Brain microvascular endothelial cell (primary cell): ENCODE measurements at regions not wholly inside any gene's neighbourhood (a gene's known extent, or its start where the extent isn't known, plus 50 kb on each side); places are given as distances from the start of the nearest gene placed in this dataset.

ENCODE experiments used
- DNase-seq: peaks from one replicate; pipeline ENCODE4 v3.0.0-alpha.2; 2020
- H3K27ac ChIP-seq: fragments of 250-450 bp; sonication (Bioruptor Pico); 2 replicates; pipeline ENCODE4 v1.5.1; 2020; ENCODE audit warnings: mild to moderate bottlenecking, moderate library complexity
- H3K27me3 ChIP-seq: fragments of 250-450 bp; sonication (Bioruptor Pico); replicated peaks from 2 replicates; pipeline ENCODE4 v1.5.1; 2020; ENCODE audit warnings: mild to moderate bottlenecking
- H3K36me3 ChIP-seq: fragments of 250-450 bp; sonication (Bioruptor Pico); replicated peaks from 2 replicates; pipeline ENCODE4 v1.5.1; 2020; ENCODE audit warnings: mild to moderate bottlenecking
- H3K4me3 ChIP-seq: 2 replicates; pipeline ENCODE4 v1.5.1; 2011; ENCODE audit warnings: low read depth, mild to moderate bottlenecking, control low read depth, low read length, moderate library complexity
- in situ Hi-C: cut with HindIII; loops from 2 replicates; pipeline ENCODE4 v1.10.0; 2017; ENCODE audit warnings: low sequenced_read_pairs, low pct_ligation_motif_present
- TF ChIP-seq, protein P1 (sequence below): IDR thresholded peaks from 2 replicates; pipeline ENCODE4 v1.5.1; 2011; ENCODE audit warnings: low read depth, mild to moderate bottlenecking, moderate library complexity, low read length, control low read depth, inconsistent platforms; ENCODE audit errors: missing control alignments

GRCh38 chr10:80753612-80754011, 215.9 kb downstream of the SH2D4B start:
- DNase-seq = no peak
- in situ Hi-C loops = no loop called here
- no peaks in the 10 kb centered on the region for H3K36me3 ChIP-seq
- H3K27ac ChIP-seq = no peak overlapping the region
- H3K4me3 ChIP-seq = no peak overlapping the region
- TF ChIP-seq, protein P1, sequence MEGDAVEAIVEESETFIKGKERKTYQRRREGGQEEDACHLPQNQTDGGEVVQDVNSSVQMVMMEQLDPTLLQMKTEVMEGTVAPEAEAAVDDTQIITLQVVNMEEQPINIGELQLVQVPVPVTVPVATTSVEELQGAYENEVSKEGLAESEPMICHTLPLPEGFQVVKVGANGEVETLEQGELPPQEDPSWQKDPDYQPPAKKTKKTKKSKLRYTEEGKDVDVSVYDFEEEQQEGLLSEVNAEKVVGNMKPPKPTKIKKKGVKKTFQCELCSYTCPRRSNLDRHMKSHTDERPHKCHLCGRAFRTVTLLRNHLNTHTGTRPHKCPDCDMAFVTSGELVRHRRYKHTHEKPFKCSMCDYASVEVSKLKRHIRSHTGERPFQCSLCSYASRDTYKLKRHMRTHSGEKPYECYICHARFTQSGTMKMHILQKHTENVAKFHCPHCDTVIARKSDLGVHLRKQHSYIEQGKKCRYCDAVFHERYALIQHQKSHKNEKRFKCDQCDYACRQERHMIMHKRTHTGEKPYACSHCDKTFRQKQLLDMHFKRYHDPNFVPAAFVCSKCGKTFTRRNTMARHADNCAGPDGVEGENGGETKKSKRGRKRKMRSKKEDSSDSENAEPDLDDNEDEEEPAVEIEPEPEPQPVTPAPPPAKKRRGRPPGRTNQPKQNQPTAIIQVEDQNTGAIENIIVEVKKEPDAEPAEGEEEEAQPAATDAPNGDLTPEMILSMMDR = no peak
- no peaks in the 10 kb centered on the region for H3K27me3 ChIP-seq

- Histone ChIP-seq H3K4me3 (no peak overlapping the region), H3K27ac (no peak overlapping the region), H3K36me3 (no peaks in the 10 kb centered on the region), H3K27me3 (no peaks in the 10 kb centered on the region)
- TF ChIP-seq, protein P1 = no peak
- DNase-seq = no peak
- in situ Hi-C loops = no loop called here
These were observed 218.2 kb downstream of the SH2D4B start for GRCh38 chr10:80755893-80756292.

DNA sequence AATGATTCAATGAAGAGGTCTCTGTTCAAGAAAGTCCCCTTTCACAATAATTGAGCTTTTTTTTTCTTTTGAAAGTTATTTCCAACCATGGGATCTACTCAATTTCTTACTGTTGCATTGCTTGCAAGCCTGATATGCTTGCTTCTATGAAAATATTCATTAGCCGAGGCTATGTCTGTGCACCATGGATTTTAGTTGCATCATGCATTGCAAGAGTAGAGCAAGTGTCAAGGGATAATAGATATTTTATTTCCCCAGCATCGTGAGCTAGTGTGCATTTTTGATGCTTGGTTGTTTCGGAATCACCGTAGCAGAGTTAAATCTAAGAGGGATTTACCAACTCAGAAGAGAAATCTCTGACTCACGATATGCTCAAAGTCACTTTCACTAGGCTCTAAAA, 222.0 kb downstream of the SH2D4B start:
- Histone ChIP-seq H3K27me3 (no peaks in the 10 kb centered on the region), H3K36me3 (no peaks in the 10 kb centered on the region), H3K4me3 (no peak overlapping the region), H3K27ac (no peak overlapping the region)
- DNase-seq = no peak
- in situ Hi-C loops = no loop called here
- TF ChIP-seq, protein P1 = no peak

- no peak overlapping the region for H3K4me3 ChIP-seq
- H3K27me3 ChIP-seq = no peaks in the 10 kb centered on the region
- H3K36me3 ChIP-seq = no peaks in the 10 kb centered on the region
- no peak overlapping the region for H3K27ac ChIP-seq
- in situ Hi-C loops = no loop called here
- DNase-seq = no peak
- TF ChIP-seq, protein P1 = no peak
These were observed 223.2 kb downstream of the SH2D4B start for GRCh38 chr10:80760914-80761371.

- no peaks in the 10 kb centered on the region for H3K36me3 ChIP-seq
- H3K4me3 ChIP-seq = no peak overlapping the region
- in situ Hi-C loops = no loop called here
- TF ChIP-seq, protein P1 = no peak
- H3K27me3 ChIP-seq = no peaks in the 10 kb centered on the region
- DNase-seq = no peak
- no peak overlapping the region for H3K27ac ChIP-seq
These were observed 230.3 kb downstream of the SH2D4B start for GRCh38 chr10:80767963-80768362.

DNA sequence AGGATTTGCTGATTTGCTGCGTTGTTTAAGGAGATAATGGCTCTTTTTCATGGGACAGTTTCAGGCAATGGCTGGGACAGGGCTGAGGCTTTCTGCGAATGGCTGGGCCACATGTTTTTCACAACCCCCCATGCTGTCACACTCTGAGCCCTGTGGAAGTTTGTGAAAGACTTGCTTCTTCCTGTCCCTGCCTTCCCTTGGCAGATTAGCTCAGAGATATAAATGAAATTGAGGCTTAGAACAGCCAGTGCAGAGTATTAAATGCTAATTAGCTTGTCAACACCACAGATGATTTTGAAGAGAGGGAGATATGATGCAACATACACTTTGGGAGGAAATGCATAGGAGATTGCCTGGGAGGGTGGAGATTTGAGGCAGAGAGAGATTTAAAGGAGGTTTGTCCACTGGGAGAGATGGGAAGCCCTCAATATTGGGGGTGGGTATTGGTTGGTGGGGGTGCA, 232.0 kb downstream of the SH2D4B start:
- no peak overlapping the region for H3K4me3 ChIP-seq
- H3K36me3 ChIP-seq = no peaks in the 10 kb centered on the region
- no peak overlapping the region for H3K27ac ChIP-seq
- no peak for DNase-seq
- in situ Hi-C loops = no loop called here
- TF ChIP-seq, protein P1 = no peak
- H3K27me3 ChIP-seq = no peaks in the 10 kb centered on the region
